ENCODE measurements at regions not wholly inside any gene's neighbourhood (a gene's known extent, or its start where the extent isn't known, plus 50 kb on each side); places are given as distances from the start of the nearest gene placed in this dataset.

- Histone ChIP-seq H3K4me2 (ENCODE audit: low read length) (no peak overlapping the region), H3K9me2 (ENCODE audit: insufficient read depth) (no peaks in the 10 kb centered on the region), H3K4me1 (ENCODE audit: control insufficient read depth in 1 of 2, insufficient read depth in 2 of 2, low read length in 2 of 2) (no peaks in the 10 kb centered on the region), H3K4me3 (replicated peaks in 1 of 2; ENCODE audit: low read depth in 1 of 2, low read length in 2 of 2) (no peak overlapping the region), H3K27ac (ENCODE audit: low read depth, low read length) (no peak overlapping the region), H3K9me3 (ENCODE audit: control insufficient read depth in 1 of 2, insufficient read depth in 1 of 2, low read depth in 1 of 2, low read length in 2 of 2) (no peaks in the 10 kb centered on the region), H3K9ac (ENCODE audit: low read length) (no peak overlapping the region), H2AFZ (ENCODE audit: low read depth, low read length, poor library complexity, severe bottlenecking) (no peak overlapping the region), H3K27me3 (ENCODE audit: insufficient read depth, low read length) (0 out of 2 replicates have a peak, but pooled peaks cover 8% of the 10 kb centered on the region), H3K36me3 (ENCODE audit: control insufficient read depth in 1 of 2, insufficient read depth in 2 of 2, low read length in 2 of 2) (no peaks in the 10 kb centered on the region), H4K20me1 (ENCODE audit: insufficient read depth) (no peaks in the 10 kb centered on the region), H3K79me2 (ENCODE audit: insufficient read depth, low read length) (no peaks in the 10 kb centered on the region)
- ATAC-seq (no peak), DNase-seq (ENCODE audit: low read depth, low spot score) (no peak)
- intact Hi-C loops (cut with micrococcal nuclease), result no loop called here
- ChIA-PET CTCF (no interaction called here), POLR2A (no interaction called here), RAD21 (ENCODE audit: low non-redundant PET in 1 of 2, low total read pairs in 2 of 2, uncharacterized antibody in 2 of 2, unreplicated experiment in 2 of 2) (no interaction called here)
- no TSS peak for BruUV-seq (replicated peaks)
- no peak for TF ChIP-seq EGR1 (IDR thresholded peaks at IDR 0.05; ENCODE audit: low read depth)
Measured at GRCh38 chr14:51472881-51473280, 178.8 kb upstream of the FRMD6 start.

GRCh38 chr14:51473351-51473750, 178.4 kb upstream of the FRMD6 start:
- ATAC-seq, result no peak
- CTCF ChIA-PET, result no interaction called here
- no peak overlapping the region for H3K27ac ChIP-seq (ENCODE audit: low read depth, low read length)
- H3K9ac ChIP-seq (ENCODE audit: low read length), result no peak overlapping the region
- no peak overlapping the region for H3K4me3 ChIP-seq (replicated peaks in 1 of 2; ENCODE audit: low read depth in 1 of 2, low read length in 2 of 2)
- 0 out of 2 replicates have a peak, but pooled peaks cover 8% of the 10 kb centered on the region for H3K27me3 ChIP-seq (ENCODE audit: insufficient read depth, low read length)
- no peak for DNase-seq (ENCODE audit: low read depth, low spot score)
- intact Hi-C loops (cut with micrococcal nuclease), result no loop called here
- H2AFZ ChIP-seq (ENCODE audit: low read depth, low read length, poor library complexity, severe bottlenecking), result no peak overlapping the region
- H3K36me3 ChIP-seq (ENCODE audit: control insufficient read depth in 1 of 2, insufficient read depth in 2 of 2, low read length in 2 of 2), result no peaks in the 10 kb centered on the region
- RAD21 ChIA-PET (ENCODE audit: low non-redundant PET in 1 of 2, low total read pairs in 2 of 2, uncharacterized antibody in 2 of 2, unreplicated experiment in 2 of 2), result no interaction called here
- H3K4me1 ChIP-seq (ENCODE audit: control insufficient read depth in 1 of 2, insufficient read depth in 2 of 2, low read length in 2 of 2), result no peaks in the 10 kb centered on the region
- H3K79me2 ChIP-seq (ENCODE audit: insufficient read depth, low read length), result no peaks in the 10 kb centered on the region
- POLR2A ChIA-PET, result no interaction called here
- H4K20me1 ChIP-seq (ENCODE audit: insufficient read depth), result no peaks in the 10 kb centered on the region
- H3K9me3 ChIP-seq (ENCODE audit: control insufficient read depth in 1 of 2, insufficient read depth in 1 of 2, low read depth in 1 of 2, low read length in 2 of 2), result no peaks in the 10 kb centered on the region
- TF ChIP-seq ZFX (IDR thresholded peaks at IDR 0.05), result no peak
- BruUV-seq (replicated peaks), result no TSS peak
- no peaks in the 10 kb centered on the region for H3K9me2 ChIP-seq (ENCODE audit: insufficient read depth)
- H3K4me2 ChIP-seq (ENCODE audit: low read length), result no peak overlapping the region

GRCh38 chr14:51473808-51474565, 177.7 kb upstream of the FRMD6 start:
- ATAC-seq, result no peak
- no TSS peak for BruUV-seq (replicated peaks)
- TF ChIP-seq FOSL1 (IDR thresholded peaks at IDR 0.05; ENCODE audit: low read depth) (no peak), ELF1 (IDR thresholded peaks at IDR 0.05; ENCODE audit: borderline replicate concordance, low read depth) (no peak), YY1 (IDR thresholded peaks at IDR 0.05; ENCODE audit: extremely low read depth, insufficient replicate concordance, low read depth, low read length) (no peak), JUND (IDR thresholded peaks at IDR 0.05) (no peak), RAD21 (IDR thresholded peaks at IDR 0.05; ENCODE audit: low read depth) (no peak), MAX (IDR thresholded peaks at IDR 0.05) (no peak), CBX3 (IDR thresholded peaks at IDR 0.05; ENCODE audit: low read depth) (no peak), EGR1 (IDR thresholded peaks at IDR 0.05; ENCODE audit: low read depth) (no peak), POLR2AphosphoS5 (IDR thresholded peaks at IDR 0.05; ENCODE audit: low read depth, low read length) (no peak), POLR2A (IDR thresholded peaks at IDR 0.05; ENCODE audit: borderline replicate concordance, extremely low read depth, insufficient read depth, insufficient read length) (no peak), EZH2 (IDR thresholded peaks at IDR 0.05) (no peak), ZNF274 (IDR thresholded peaks at IDR 0.05; ENCODE audit: low read depth, low read length) (no peak), ZFX (IDR thresholded peaks at IDR 0.05) (no peak)

More at GRCh38 chr14:51473808-51474565, 177.7 kb upstream of the FRMD6 start:
- Histone ChIP-seq H3K79me2 (ENCODE audit: insufficient read depth, low read length) (no peaks in the 10 kb centered on the region), H3K4me3 (replicated peaks in 1 of 2; ENCODE audit: low read depth in 1 of 2, low read length in 2 of 2) (no peak overlapping the region), H3K4me2 (ENCODE audit: low read length) (no peak overlapping the region), H3K4me1 (ENCODE audit: control insufficient read depth in 1 of 2, insufficient read depth in 2 of 2, low read length in 2 of 2) (no peaks in the 10 kb centered on the region), H3K27me3 (ENCODE audit: insufficient read depth, low read length) (0 out of 2 replicates have a peak, but pooled peaks cover 8% of the 10 kb centered on the region), H3K36me3 (ENCODE audit: control insufficient read depth in 1 of 2, insufficient read depth in 2 of 2, low read length in 2 of 2) (no peaks in the 10 kb centered on the region), H2AFZ (ENCODE audit: low read depth, low read length, poor library complexity, severe bottlenecking) (no peak overlapping the region), H4K20me1 (ENCODE audit: insufficient read depth) (no peaks in the 10 kb centered on the region), H3K27ac (ENCODE audit: low read depth, low read length) (no peak overlapping the region), H3K9me3 (ENCODE audit: control insufficient read depth in 1 of 2, insufficient read depth in 1 of 2, low read depth in 1 of 2, low read length in 2 of 2) (no peaks in the 10 kb centered on the region), H3K9me2 (ENCODE audit: insufficient read depth) (no peaks in the 10 kb centered on the region), H3K9ac (ENCODE audit: low read length) (no peak overlapping the region)
- intact Hi-C loops (cut with micrococcal nuclease), result no loop called here
- RAD21 ChIA-PET (ENCODE audit: low non-redundant PET in 1 of 2, low total read pairs in 2 of 2, uncharacterized antibody in 2 of 2, unreplicated experiment in 2 of 2), result interaction anchor here in 1 of 2 experiments (0.5 kb wide), 1 partner anchor 15 kb away, joined by 4 read pairs; no protein-coding TSS in a partner anchor
- CTCF ChIA-PET, result no interaction called here
- no peak for DNase-seq (ENCODE audit: low read depth, low spot score)
- POLR2A ChIA-PET, result no interaction called here
